ENCODE measurements at regions not wholly inside any gene's neighbourhood (a gene's known extent, or its start where the extent isn't known, plus 50 kb on each side); places are given as distances from the start of the nearest gene placed in this dataset.

DNA sequence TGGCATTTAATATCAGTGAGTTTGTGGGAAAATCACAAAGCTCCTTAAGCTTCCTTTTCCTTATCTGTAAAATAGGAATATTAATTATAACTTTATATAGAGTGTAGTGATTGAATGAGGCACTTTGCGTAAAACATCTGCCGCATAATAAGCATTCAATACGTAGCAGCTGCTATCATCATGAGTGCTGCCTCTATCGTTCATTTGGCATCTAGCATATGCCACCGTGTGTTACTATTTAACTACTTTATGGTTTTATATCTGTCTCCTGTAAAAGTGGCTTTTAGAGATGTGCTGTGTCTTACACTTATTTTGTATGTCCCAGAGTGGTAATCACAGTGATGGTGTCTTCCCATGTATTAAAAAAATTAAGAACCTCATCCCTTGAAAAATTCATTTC, 729.6 kb downstream of the SORCS3 start:
- intact Hi-C loops (cut with micrococcal nuclease): no loop called here
- Mint-ChIP-seq H3K9me3 (no peaks in the 10 kb centered on the region), H3K27ac (no peak overlapping the region), H3K4me1 (no peaks in the 10 kb centered on the region), H3K36me3 (ENCODE audit: low read depth) (no peaks in the 10 kb centered on the region), H3K27me3 (no peaks in the 10 kb centered on the region), H3K4me3 (no peak overlapping the region)
- DNase-seq: no peak

GRCh38 chr10:105359708-105360107, 718.6 kb downstream of the SORCS3 start:
- DNase-seq: no peak
- H3K4me3 Mint-ChIP-seq: no peak overlapping the region
- no peaks in the 10 kb centered on the region for H3K4me1 Mint-ChIP-seq
- H3K27me3 Mint-ChIP-seq: no peaks in the 10 kb centered on the region
- H3K27ac Mint-ChIP-seq: no peak overlapping the region
- intact Hi-C loops (cut with micrococcal nuclease): no loop called here
- no peaks in the 10 kb centered on the region for H3K36me3 Mint-ChIP-seq (ENCODE audit: low read depth)
- no peaks in the 10 kb centered on the region for H3K9me3 Mint-ChIP-seq

GRCh38 chr10:105358911-105359310, 717.8 kb downstream of the SORCS3 start:
- Mint-ChIP-seq H3K27me3 (no peaks in the 10 kb centered on the region), H3K4me3 (no peak overlapping the region), H3K4me1 (no peaks in the 10 kb centered on the region), H3K27ac (no peak overlapping the region), H3K36me3 (ENCODE audit: low read depth) (no peaks in the 10 kb centered on the region), H3K9me3 (no peaks in the 10 kb centered on the region)
- intact Hi-C loops (cut with micrococcal nuclease): no loop called here
- DNase-seq: no peak

DNA sequence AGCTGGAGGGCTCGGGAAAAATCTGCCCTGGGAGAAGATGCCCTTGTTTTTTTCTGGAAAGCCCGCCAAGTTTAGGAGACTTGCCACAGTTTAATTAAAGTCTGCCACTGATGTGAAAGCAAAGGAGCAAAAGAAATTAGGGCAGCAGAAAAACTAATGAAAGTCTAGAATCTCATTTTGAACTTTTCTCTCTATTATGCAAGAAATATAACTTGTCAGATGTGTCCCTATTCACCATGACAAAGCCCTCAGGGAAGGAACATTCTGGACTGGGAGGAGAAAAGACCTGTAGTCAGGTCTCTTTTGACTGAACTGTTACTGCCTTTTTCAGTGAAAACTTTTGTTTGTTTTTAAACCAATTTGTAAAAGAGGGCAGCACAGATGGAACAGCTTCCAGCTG, 715.5 kb downstream of the SORCS3 start:
- Mint-ChIP-seq H3K4me1 (no peaks in the 10 kb centered on the region), H3K27me3 (no peaks in the 10 kb centered on the region), H3K27ac (no peak overlapping the region), H3K9me3 (no peaks in the 10 kb centered on the region), H3K36me3 (ENCODE audit: low read depth) (no peaks in the 10 kb centered on the region), H3K4me3 (no peak overlapping the region)
- DNase-seq: no peak
- intact Hi-C loops (cut with micrococcal nuclease): no loop called here

DNA sequence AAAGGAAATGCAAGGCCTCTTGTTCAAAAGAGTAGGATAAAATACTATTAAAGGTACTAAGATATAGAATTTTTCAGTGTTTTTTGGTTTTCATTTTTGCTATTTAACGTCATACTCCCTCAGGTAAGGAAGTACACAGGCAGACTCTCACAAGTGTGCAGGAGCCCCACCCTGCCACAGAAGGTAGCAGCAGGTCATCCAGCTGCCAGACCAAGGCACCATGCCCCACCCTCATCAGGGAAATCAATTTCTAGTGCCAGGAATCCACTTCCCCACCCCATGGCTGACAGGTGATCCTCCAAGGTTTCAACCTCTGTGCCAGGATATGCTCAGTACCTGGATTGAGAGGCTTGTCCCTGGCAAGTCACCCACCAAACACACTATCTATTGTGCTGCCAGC, 712.9 kb downstream of the SORCS3 start:
- Mint-ChIP-seq H3K27me3 (no peaks in the 10 kb centered on the region), H3K36me3 (ENCODE audit: low read depth) (no peaks in the 10 kb centered on the region)
- DNase-seq: no peak

GRCh38 chr10:105352827-105353226, 711.7 kb downstream of the SORCS3 start:
- Mint-ChIP-seq H3K27me3 (no peaks in the 10 kb centered on the region), H3K4me1 (no peaks in the 10 kb centered on the region)

More for the DNA sequence above, 712.9 kb downstream of the SORCS3 start:
- H3K27ac Mint-ChIP-seq: no peak overlapping the region
- no peaks in the 10 kb centered on the region for H3K4me1 Mint-ChIP-seq
- intact Hi-C loops (cut with micrococcal nuclease): no loop called here
- no peaks in the 10 kb centered on the region for H3K9me3 Mint-ChIP-seq
- no peak overlapping the region for H3K4me3 Mint-ChIP-seq

DNA sequence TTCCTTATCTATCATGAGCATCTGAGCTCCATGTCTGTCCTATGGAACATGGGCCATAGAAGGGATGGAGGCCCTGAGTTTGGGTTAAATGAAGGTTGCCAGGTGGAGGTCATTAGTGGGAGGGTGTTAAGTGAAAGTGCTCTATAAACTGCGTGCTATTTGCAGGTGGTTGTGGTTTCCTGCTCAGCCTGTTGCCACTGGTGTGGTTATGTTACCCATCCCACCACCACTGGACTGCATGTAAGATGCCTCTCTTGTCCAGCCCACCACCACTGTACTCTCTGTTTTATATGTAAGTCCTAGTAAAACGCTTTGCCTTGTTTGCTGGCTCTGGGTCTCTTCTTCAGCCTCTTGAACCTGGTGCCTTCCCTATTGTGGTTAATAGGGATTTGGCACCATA, 711.2 kb downstream of the SORCS3 start:
- intact Hi-C loops (cut with micrococcal nuclease): no loop called here

More at GRCh38 chr10:105352827-105353226, 711.7 kb downstream of the SORCS3 start:
- Mint-ChIP-seq H3K9me3 (no peaks in the 10 kb centered on the region), H3K27ac (no peak overlapping the region), H3K4me3 (no peak overlapping the region), H3K36me3 (ENCODE audit: low read depth) (no peaks in the 10 kb centered on the region)
- DNase-seq: no peak
- intact Hi-C loops (cut with micrococcal nuclease): no loop called here

GRCh38 chr10:105351187-105351586, 710.1 kb downstream of the SORCS3 start:
- Mint-ChIP-seq H3K36me3 (ENCODE audit: low read depth) (no peaks in the 10 kb centered on the region), H3K4me1 (no peaks in the 10 kb centered on the region), H3K27ac (no peak overlapping the region), H3K9me3 (no peaks in the 10 kb centered on the region), H3K4me3 (no peak overlapping the region), H3K27me3 (no peaks in the 10 kb centered on the region)
- no peak for DNase-seq
- intact Hi-C loops (cut with micrococcal nuclease): no loop called here

More for the DNA sequence above, 711.2 kb downstream of the SORCS3 start:
- Mint-ChIP-seq H3K27me3 (no peaks in the 10 kb centered on the region), H3K4me1 (no peaks in the 10 kb centered on the region), H3K36me3 (ENCODE audit: low read depth) (no peaks in the 10 kb centered on the region), H3K9me3 (no peaks in the 10 kb centered on the region), H3K4me3 (no peak overlapping the region), H3K27ac (no peak overlapping the region)
- DNase-seq: no peak

GRCh38 chr10:105347487-105347886, 706.4 kb downstream of the SORCS3 start:
- Mint-ChIP-seq H3K27me3 (no peaks in the 10 kb centered on the region), H3K9me3 (no peaks in the 10 kb centered on the region), H3K36me3 (ENCODE audit: low read depth) (no peaks in the 10 kb centered on the region), H3K4me1 (no peaks in the 10 kb centered on the region), H3K27ac (no peak overlapping the region), H3K4me3 (no peak overlapping the region)
- intact Hi-C loops (cut with micrococcal nuclease): no loop called here
- DNase-seq: no peak

DNA sequence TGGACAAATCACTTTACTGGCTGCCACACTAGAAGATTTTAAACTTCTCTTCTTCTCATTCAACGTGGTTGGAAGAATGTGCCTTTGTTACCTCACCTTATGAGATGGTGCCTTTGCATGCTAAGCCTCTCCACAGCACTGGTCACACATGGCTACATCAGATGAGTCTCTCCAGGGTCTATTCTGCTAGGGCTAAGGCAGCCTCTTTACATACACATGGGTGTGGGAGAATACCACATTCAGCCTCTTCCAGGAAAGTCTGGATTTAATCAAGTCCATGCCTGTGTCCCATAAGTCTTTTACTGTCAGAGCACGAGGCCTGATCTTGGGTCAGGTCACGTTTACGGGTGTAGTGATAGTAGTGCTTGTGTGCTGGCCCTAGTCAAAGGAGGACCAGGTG, 701.5 kb downstream of the SORCS3 start:
- intact Hi-C loops (cut with micrococcal nuclease): no loop called here
- Mint-ChIP-seq H3K27ac (no peak overlapping the region), H3K27me3 (no peaks in the 10 kb centered on the region), H3K4me3 (no peak overlapping the region), H3K9me3 (no peaks in the 10 kb centered on the region), H3K36me3 (ENCODE audit: low read depth) (no peaks in the 10 kb centered on the region), H3K4me1 (no peaks in the 10 kb centered on the region)
- DNase-seq: no peak

DNA sequence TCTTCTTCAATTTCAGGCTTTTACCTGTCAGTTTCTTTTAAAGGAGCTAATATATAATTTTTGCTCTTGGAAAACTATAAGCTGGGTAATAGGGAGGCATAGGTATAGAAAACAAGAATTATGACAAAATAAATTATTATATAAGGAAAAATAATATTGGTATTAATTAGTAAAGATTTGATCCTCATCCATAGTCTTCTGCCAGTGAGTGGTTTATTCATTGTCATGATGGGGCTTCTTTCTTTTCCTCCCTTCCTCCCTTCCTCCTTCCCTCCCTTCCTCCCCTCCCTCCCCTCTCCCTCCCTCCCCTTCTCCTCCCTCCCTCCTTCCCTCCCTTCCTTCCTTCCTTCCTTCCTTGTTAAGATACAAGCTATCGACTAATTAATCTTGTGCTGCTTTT, 698.6 kb downstream of the SORCS3 start:
- no peak for DNase-seq
- Mint-ChIP-seq H3K27ac (no peak overlapping the region), H3K27me3 (no peaks in the 10 kb centered on the region), H3K36me3 (ENCODE audit: low read depth) (no peaks in the 10 kb centered on the region), H3K4me3 (no peak overlapping the region), H3K4me1 (no peaks in the 10 kb centered on the region), H3K9me3 (no peaks in the 10 kb centered on the region)
- intact Hi-C loops (cut with micrococcal nuclease): no loop called here

- H3K27me3 Mint-ChIP-seq: no peaks in the 10 kb centered on the region
- intact Hi-C loops (cut with micrococcal nuclease): no loop called here
Measured at GRCh38 chr10:105328503-105329133, 687.5 kb downstream of the SORCS3 start.

More at GRCh38 chr10:105328503-105329133, 687.5 kb downstream of the SORCS3 start:
- H3K4me3 Mint-ChIP-seq: no peak overlapping the region
- no peaks in the 10 kb centered on the region for H3K4me1 Mint-ChIP-seq
- H3K9me3 Mint-ChIP-seq: peaks cover 3% of the 10 kb centered on the region
- H3K36me3 Mint-ChIP-seq (ENCODE audit: low read depth): no peaks in the 10 kb centered on the region
- H3K27ac Mint-ChIP-seq: no peak overlapping the region
- no peak for DNase-seq
